Panc1 (cell line): ENCODE measurements at regions not wholly inside any gene's neighbourhood (a gene's known extent, or its start where the extent isn't known, plus 50 kb on each side); places are given as distances from the start of the nearest gene placed in this dataset.

Source experiments
- POLR2AphosphoS5 ChIP-seq: IDR thresholded peaks from 2 replicates; pipeline ENCODE4 v1.6.1; 2012; ENCODE audit warnings: mild to moderate bottlenecking, low read depth, low read length, moderate library complexity
- SIN3A ChIP-seq: IDR thresholded peaks from 2 replicates; pipeline ENCODE4 v1.6.1; 2012; ENCODE audit warnings: low read depth, mild to moderate bottlenecking, low read length, moderate library complexity, borderline replicate concordance; ENCODE audit not compliant: insufficient read depth
- TF ChIP-seq, protein P1 (sequence below): fragments of 450-650 bp; IDR thresholded peaks from 2 replicates; pipeline ENCODE4 v1.5.1; 2017; ENCODE audit warnings: mild to moderate bottlenecking

DNA sequence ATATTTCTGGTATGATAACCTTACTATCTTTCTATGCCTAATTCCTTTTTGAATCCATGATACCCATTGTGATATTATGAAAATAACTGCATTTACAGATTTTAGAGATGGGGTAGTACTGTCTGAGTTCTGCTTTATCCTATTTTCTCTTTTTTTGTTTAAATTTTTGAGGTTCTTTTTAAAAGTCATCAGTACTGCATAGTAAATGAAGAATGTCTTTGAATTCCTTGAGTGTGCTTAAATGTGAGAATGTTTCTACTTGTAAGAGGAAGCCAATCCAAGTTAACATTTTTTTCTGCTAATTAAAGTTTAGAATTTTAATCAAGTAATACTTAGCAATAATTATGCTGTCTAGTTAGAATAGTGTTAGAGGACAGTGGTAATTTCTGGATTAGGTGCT, 474.6 kb downstream of the PCNX1 start:
- TF ChIP-seq SIN3A, result no peak
- TF ChIP-seq, protein P1, sequence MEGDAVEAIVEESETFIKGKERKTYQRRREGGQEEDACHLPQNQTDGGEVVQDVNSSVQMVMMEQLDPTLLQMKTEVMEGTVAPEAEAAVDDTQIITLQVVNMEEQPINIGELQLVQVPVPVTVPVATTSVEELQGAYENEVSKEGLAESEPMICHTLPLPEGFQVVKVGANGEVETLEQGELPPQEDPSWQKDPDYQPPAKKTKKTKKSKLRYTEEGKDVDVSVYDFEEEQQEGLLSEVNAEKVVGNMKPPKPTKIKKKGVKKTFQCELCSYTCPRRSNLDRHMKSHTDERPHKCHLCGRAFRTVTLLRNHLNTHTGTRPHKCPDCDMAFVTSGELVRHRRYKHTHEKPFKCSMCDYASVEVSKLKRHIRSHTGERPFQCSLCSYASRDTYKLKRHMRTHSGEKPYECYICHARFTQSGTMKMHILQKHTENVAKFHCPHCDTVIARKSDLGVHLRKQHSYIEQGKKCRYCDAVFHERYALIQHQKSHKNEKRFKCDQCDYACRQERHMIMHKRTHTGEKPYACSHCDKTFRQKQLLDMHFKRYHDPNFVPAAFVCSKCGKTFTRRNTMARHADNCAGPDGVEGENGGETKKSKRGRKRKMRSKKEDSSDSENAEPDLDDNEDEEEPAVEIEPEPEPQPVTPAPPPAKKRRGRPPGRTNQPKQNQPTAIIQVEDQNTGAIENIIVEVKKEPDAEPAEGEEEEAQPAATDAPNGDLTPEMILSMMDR, result no peak
- no peak for TF ChIP-seq POLR2AphosphoS5
